ENCODE measurements at regions not wholly inside any gene's neighbourhood (a gene's known extent, or its start where the extent isn't known, plus 50 kb on each side); places are given as distances from the start of the nearest gene placed in this dataset.
A peak's percentile ranks its signal among the peaks of the same experiment; 100 is the strongest.

GRCh38 chr4:81914623-81915022 lies 442.9 kb upstream of the RASGEF1B start:
- H3K27ac ChIP-seq (ENCODE audit: low read depth in 1 of 2, low read length in 2 of 2) = no peak overlapping the region
- H3K4me1 ChIP-seq (ENCODE audit: control insufficient read depth in 1 of 2, insufficient read depth in 2 of 2, low read length in 2 of 2) = no peaks in the 10 kb centered on the region
- no peaks in the 10 kb centered on the region for H3K9me3 Mint-ChIP-seq
- H3K4me1 Mint-ChIP-seq = peaks cover 3% of the 10 kb centered on the region
- no peak overlapping the region for H2AFZ ChIP-seq (ENCODE audit: insufficient read depth, low read depth, low read length, poor library complexity, severe bottlenecking)
- no peaks in the 10 kb centered on the region for H3K36me3 ChIP-seq (replicated peaks in 1 of 2; ENCODE audit: control insufficient read depth in 1 of 2, insufficient read depth in 2 of 2, low read length in 2 of 2)
- H3K4me2 ChIP-seq (replicated peaks; ENCODE audit: extremely low read depth, low read length, poor library complexity, severe bottlenecking) = no peak overlapping the region
- TF ChIP-seq CTCF (IDR thresholded peaks at IDR 0.05) = no peak
- H3K79me2 ChIP-seq (ENCODE audit: insufficient read depth, low read length) = no peaks in the 10 kb centered on the region
- H3K27me3 ChIP-seq (ENCODE audit: control insufficient read depth in 2 of 2, insufficient read depth in 2 of 2, low read length in 2 of 2) = no peaks in the 10 kb centered on the region
- no peak for DNase-seq
- no peaks in the 10 kb centered on the region for H3K9me3 ChIP-seq (replicated peaks in 1 of 2; ENCODE audit: control insufficient read depth in 1 of 2, insufficient read depth in 1 of 2, low read length in 2 of 2)
- intact Hi-C loops (cut with micrococcal nuclease) = no loop called here
- no peaks in the 10 kb centered on the region for H4K20me1 ChIP-seq (ENCODE audit: insufficient read depth, low read length)
- no peak overlapping the region for H3K4me3 Mint-ChIP-seq
- H3K9ac ChIP-seq (ENCODE audit: insufficient read depth, low read length, poor library complexity, severe bottlenecking) = no peak overlapping the region
- peaks cover 0 to 4% (median 3%) of the 10 kb centered on the region in 3 donors for H3K27me3 Mint-ChIP-seq (ENCODE audit: low read depth in 3 of 3)
- H3K36me3 Mint-ChIP-seq = no peaks in the 10 kb centered on the region
- no peak overlapping the region for H3K27ac Mint-ChIP-seq
- H3K4me3 ChIP-seq (replicated peaks in 1 of 3; ENCODE audit: low read depth in 2 of 3, low read length in 3 of 3) = no peak overlapping the region

GRCh38 chr4:81913427-81913879 lies 441.7 kb upstream of the RASGEF1B start:
- H3K27me3 Mint-ChIP-seq (ENCODE audit: low read depth in 3 of 3) = peaks cover 2 to 5% (median 3%) of the 10 kb centered on the region in 3 donors
- no peaks in the 10 kb centered on the region for H3K36me3 Mint-ChIP-seq
- DNase-seq = peak; percentile 41 to 50 (median 43)
- H3K4me1 Mint-ChIP-seq = peaks cover 3% of the 10 kb centered on the region
- Histone ChIP-seq H3K36me3 (replicated peaks in 1 of 2; ENCODE audit: control insufficient read depth in 1 of 2, insufficient read depth in 2 of 2, low read length in 2 of 2) (no peaks in the 10 kb centered on the region), H3K4me3 (replicated peaks in 1 of 3; ENCODE audit: low read depth in 2 of 3, low read length in 3 of 3) (no peak overlapping the region), H3K27ac (ENCODE audit: low read depth in 1 of 2, low read length in 2 of 2) (no peak overlapping the region), H3K27me3 (ENCODE audit: control insufficient read depth in 2 of 2, insufficient read depth in 2 of 2, low read length in 2 of 2) (no peaks in the 10 kb centered on the region), H2AFZ (ENCODE audit: insufficient read depth, low read depth, low read length, poor library complexity, severe bottlenecking) (no peak overlapping the region), H4K20me1 (ENCODE audit: insufficient read depth, low read length) (no peaks in the 10 kb centered on the region), H3K9me3 (replicated peaks in 1 of 2; ENCODE audit: control insufficient read depth in 1 of 2, insufficient read depth in 1 of 2, low read length in 2 of 2) (no peaks in the 10 kb centered on the region), H3K9ac (ENCODE audit: insufficient read depth, low read length, poor library complexity, severe bottlenecking) (no peak overlapping the region), H3K79me2 (ENCODE audit: insufficient read depth, low read length) (no peaks in the 10 kb centered on the region), H3K4me2 (replicated peaks; ENCODE audit: extremely low read depth, low read length, poor library complexity, severe bottlenecking) (no peak overlapping the region), H3K4me1 (ENCODE audit: control insufficient read depth in 1 of 2, insufficient read depth in 2 of 2, low read length in 2 of 2) (no peaks in the 10 kb centered on the region)
- intact Hi-C loops (cut with micrococcal nuclease) = no loop called here
- no peaks in the 10 kb centered on the region for H3K9me3 Mint-ChIP-seq
- peak; percentile 79 for TF ChIP-seq CTCF (IDR thresholded peaks at IDR 0.05)
- no peak overlapping the region for H3K27ac Mint-ChIP-seq
- H3K4me3 Mint-ChIP-seq = no peak overlapping the region
- WGBS (ENCODE audit: insufficient coverage) = 29% methylated on average over 9 of the region's 12 CpGs

Data from CD14-positive monocyte (primary cell).